ENCODE measurements at regions not wholly inside any gene's neighbourhood (a gene's known extent, or its start where the extent isn't known, plus 50 kb on each side); places are given as distances from the start of the nearest gene placed in this dataset.

DNA sequence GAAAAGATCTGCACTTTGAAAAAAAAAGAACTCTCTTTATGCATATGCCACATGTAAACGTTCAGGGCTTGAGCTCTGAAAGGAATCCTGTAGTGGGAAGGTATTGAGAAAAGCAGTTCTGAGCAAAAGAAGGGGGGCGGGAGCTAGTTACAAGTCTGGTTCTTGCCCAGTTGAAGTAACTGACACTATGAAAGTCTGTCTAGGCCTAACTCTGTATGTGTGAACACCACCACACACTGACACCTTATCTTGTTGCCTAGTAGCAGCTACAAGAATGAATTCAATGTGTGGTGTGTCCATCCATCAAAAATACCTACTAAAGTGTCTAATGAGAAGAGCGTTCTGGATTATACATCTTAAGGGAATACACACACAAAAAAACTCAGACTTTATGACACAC is 820.6 kb downstream of the DIAPH3 start:
- no peak for DNase-seq (ENCODE audit: low read depth)

DNA sequence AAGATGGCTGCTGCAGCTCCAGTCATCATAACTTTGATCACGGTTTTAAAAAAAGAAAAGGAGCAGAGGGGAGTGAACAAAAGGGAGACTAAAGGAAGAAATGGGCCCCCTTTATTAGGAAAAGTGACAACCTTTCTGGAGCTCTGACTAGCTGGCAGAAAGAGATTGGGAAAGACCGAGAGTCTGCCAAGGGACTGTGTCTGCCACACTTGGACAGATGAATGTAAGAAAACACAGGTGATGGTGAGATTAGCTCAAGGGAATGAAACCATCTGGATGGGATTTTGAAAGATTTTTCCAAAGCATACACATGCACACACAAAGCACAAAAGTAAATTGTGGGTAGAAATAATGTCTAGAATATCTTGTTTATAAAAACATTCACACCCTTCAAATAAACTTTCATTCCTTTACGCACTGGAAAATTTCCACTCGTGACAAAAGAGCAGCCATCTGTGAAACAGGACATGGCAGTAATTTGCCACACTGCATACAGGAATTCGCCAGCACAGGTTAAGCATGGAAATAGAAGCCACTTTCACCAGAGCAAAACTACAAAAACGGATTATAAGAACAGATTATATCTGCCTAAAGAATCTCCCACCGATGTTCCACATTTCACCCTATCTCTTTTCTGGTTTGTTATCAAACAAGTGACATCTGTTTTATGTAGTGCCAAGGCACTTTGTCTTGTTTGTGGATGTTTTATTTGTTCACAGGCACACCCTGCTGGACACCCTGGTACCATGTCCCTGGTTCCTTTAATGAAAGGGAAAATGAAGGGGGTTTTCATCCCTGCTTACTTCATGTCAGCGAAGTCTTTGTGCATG is 819.5 kb downstream of the DIAPH3 start:
- no peak for DNase-seq (ENCODE audit: low read depth)

GRCh38 chr13:59345311-59345710 is 818.4 kb downstream of the DIAPH3 start:
- DNase-seq (ENCODE audit: low read depth), result peak; percentile 20

DNA sequence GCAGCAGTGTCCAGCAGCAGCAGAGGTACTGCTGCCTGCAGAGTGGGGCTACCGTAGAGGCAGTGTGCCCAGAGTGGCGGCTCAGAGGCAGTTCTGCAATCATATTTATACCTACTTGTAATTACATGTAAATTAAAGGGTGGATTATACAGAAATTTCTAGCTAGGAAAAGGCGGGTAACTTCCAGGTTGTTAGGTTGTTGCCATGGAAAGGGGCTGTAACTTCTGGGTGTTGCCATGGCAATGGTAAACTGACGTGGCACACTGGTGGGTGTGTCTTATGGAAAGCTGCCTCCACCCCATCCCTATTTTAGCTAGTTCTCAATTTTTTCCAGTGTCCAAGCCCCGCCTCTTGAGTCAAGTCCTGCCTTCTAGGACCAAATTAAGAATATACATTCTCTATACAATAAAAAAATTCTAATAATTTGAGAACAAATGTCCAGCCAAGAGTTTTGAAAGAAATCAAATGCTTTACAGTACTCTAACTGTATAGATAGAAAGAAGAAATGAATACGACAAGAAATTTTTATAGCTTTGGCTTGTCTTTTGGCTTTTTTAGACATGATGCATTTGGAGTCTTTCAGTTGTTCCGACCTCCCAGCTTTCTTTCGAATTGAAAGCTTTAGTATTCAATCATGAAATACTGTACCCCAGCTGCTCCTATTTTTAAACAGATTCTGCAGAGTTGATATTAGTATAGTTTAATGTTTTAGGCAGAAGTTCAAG is 816.6 kb downstream of the DIAPH3 start:
- peak; percentile 11 for DNase-seq (ENCODE audit: low read depth)

DNA sequence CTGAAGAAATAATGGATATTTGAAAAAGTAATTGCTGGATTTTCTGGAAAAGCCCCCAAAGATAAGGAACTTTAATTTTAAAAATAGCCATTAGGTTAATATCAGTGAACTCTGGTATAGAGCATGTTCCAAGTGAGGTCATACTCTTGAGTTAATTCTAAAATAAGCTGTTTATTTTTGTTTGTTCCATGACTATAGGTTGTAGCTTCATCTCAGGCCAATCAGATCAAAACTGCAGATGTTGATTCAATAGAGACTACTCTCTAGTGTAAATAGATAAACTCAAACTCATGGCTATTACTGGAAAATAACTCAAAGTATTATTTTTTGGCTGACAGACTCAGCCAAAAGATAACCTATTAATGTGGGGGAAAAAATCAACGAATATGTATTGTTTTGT is 815.1 kb downstream of the DIAPH3 start:
- DNase-seq (ENCODE audit: low read depth), result no peak

DNA sequence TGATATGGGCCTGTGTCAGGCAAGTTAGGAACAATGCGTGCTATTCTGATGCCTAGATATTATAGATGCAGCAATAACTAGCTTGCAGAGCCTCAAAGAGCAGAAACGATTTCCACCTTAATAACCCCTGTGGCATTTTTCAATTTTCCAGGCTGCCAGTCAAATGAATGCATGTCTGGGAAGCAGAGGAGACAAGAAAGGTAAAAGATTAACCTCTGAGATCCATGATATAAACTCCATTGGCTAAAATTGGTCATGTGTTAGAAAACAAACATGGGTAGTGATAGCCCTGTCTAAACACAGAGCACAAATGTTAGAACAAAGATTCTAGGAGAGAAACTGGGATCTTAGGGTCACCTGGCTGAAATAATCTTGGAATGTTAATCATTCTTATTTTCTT is 811.1 kb downstream of the DIAPH3 start:
- DNase-seq (ENCODE audit: low read depth), result no peak

- no peak for DNase-seq (ENCODE audit: low read depth)
These were observed 808.9 kb downstream of the DIAPH3 start for GRCh38 chr13:59354665-59355369.

DNA sequence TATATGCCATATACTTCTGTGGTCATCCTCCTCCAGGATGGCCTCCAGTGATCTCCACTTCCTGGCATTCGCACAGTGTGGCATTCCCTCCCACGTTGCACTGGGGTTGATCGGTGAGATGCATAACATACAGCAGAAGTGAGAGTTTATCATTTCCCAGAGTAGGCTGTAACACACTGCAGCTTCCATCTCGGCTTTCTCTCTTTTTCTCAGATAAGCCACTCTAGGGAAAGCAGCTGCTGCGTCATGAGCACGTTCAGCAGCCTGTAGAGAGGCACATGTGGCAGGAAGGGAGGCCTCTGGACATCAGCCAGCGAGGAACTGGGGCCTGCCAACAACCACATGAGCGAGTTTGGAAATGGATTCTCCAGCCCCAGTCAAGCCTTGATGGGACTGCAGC is 807.1 kb downstream of the DIAPH3 start:
- DNase-seq (ENCODE audit: low read depth), result peak; percentile 13

GRCh38 chr13:59358014-59358413 is 805.7 kb downstream of the DIAPH3 start:
- no peak for DNase-seq (ENCODE audit: low read depth)

GRCh38 chr13:59360108-59360507 is 803.6 kb downstream of the DIAPH3 start:
- peak; percentile 25 for DNase-seq (ENCODE audit: low read depth)

- no peak for DNase-seq (ENCODE audit: low read depth)
These were observed 802.8 kb downstream of the DIAPH3 start for GRCh38 chr13:59360916-59361315.

GRCh38 chr13:59363313-59363712 is 800.4 kb downstream of the DIAPH3 start:
- no peak for DNase-seq (ENCODE audit: low read depth)

- no peak for DNase-seq (ENCODE audit: low read depth)
These were observed 799.8 kb downstream of the DIAPH3 start for GRCh38 chr13:59363947-59364346.

DNA sequence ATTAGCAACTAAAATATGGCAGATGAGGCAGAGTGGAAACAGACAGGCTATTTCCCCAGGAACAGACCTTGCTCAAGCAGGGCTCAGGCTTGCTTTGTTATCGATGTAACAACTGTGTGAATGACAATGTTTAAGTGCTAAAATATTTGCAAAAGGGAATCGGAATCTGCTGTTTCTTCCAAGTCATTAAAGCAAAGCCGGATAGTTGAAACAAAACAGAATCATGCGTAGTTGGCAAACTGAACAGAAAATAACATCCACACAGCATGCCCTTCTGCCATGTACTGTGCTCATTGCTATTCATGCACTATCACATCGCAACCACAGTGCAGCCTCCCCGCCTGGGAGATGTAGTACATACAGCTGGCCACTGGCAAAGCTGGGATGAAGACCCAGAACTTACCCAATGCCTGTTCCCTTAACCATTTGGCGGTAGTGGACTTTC is 799.1 kb downstream of the DIAPH3 start:
- DNase-seq (ENCODE audit: low read depth), result no peak

DNA sequence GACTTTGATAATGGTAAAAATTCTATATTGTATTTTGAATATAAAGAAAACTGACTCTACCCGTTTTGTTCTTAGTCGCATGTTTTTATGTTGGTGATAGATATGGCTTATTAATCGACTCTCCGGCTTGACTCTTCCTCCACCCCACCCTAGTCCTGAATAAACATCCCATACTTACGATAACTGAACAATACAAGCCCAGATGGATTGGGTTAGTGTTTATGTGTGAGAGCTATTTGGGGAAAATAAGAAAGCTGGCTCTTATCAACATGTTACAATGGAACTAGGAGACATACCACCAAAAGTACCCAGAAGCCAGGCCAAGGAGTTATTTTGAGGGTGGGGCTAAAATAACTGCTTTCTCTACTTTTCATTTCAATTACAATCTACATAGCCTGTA is 796.3 kb downstream of the DIAPH3 start:
- no peak for DNase-seq (ENCODE audit: low read depth)

DNA sequence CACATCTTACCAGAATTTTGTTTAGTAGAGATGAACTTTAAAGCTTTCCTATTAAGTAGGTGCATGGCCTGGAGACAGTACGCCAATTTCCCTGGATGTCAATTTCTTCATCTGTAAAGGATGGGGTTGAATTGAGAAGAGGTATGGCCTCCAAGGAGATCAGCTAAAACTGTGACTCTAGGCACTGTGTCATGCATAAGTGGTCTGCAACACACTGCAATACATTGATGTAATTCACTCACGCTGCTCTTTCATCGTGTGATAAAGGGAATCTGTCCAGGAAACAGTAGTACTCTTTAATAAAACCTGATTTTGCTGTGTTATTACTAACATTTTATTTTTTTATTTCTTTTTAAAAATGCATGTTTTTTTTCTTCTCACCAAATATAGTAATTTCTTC is 795.8 kb downstream of the DIAPH3 start:
- no peak for DNase-seq (ENCODE audit: low read depth)

GRCh38 chr13:59368693-59369092 is 795.0 kb downstream of the DIAPH3 start:
- DNase-seq (ENCODE audit: low read depth), result no peak

DNA sequence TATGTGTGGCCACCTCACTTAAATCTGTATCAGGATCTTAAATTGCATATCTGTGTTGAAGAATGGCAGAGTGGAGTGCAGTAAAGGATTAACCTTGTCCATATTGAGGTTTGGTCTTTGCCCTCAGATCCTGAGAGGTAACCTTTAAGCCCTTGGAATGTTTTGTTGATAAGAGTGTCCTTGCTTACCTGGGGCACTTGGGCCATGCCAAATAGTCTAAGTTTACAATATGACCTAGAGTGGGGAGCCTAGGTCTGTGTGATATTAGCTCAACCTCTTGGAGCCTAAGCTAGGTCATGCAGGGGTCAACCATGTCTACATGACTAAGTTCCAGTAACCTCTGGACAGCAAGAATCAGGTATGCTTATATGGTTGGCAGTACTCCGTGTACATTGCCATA is 792.5 kb downstream of the DIAPH3 start:
- DNase-seq (ENCODE audit: low read depth), result no peak

- no peak for DNase-seq (ENCODE audit: low read depth)
These were observed 790.4 kb downstream of the DIAPH3 start for GRCh38 chr13:59373341-59373740.

DNA sequence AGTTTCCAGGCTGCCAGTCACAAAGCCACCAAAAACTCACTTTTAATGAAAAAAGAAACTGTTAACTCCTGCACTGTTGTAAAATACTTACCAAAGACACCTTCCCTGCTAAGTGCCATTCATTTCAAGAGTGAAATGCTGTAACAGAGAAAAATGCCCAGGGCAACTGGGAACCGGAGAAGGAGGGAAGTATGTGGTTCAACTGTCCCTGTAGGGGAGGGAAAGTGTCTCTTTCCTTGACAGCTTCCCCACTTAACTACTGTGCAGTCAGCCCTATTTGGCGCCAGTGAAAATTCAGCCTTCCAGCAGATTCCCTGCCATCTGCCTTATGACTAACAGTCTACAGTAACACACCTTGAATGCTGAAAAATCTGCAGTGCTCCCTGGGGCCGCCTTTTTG is 789.0 kb downstream of the DIAPH3 start:
- no peak for DNase-seq (ENCODE audit: low read depth)

GRCh38 chr13:59384154-59384553 is 779.6 kb downstream of the DIAPH3 start:
- DNase-seq (ENCODE audit: low read depth), result no peak

- peak; percentile 72 for DNase-seq (ENCODE audit: low read depth)
These were observed 772.0 kb downstream of the DIAPH3 start for GRCh38 chr13:59391696-59392095.
